OCI-LY3 (cell line): ENCODE measurements at regions not wholly inside any gene's neighbourhood (a gene's known extent, or its start where the extent isn't known, plus 50 kb on each side); places are given as distances from the start of the nearest gene placed in this dataset.

Source experiments
- EZH2phosphoT487 ChIP-seq: fragments of 200-600 bp; shearing (Covaris generic); IDR thresholded peaks from 2 replicates; pipeline ENCODE4 v1.6.1; 2018; ENCODE audit warnings: antibody characterized with exemption, mixed run types, low read depth
- TF ChIP-seq, protein P1 (sequence below): fragments of 200-600, 300-600 bp; sonication (generic); IDR thresholded peaks from 2 replicates; pipeline ENCODE4 v1.5.1; 2014; ENCODE audit warnings: antibody characterized with exemption, low read length, low read depth

DNA sequence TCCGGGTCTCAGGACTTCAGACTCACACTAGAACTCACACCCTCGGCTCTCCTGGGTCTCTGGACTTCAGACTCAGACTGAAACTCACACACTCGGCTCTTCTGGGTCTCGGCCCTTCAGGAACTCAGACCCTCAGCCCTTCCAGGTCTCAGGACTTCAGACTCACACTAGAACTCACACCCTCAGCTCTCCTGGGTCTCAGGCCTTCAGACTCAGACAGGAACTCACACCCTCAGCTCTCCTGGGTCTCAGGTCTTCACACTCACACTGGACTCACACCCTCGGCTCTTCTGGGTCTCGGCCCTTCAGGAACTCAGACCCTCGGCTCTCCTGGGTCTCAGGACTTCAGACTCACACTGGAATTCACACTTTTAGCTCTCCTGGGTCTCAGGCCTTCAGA is 137.3 kb downstream of the CRLF2 start:
- TF ChIP-seq, protein P1, sequence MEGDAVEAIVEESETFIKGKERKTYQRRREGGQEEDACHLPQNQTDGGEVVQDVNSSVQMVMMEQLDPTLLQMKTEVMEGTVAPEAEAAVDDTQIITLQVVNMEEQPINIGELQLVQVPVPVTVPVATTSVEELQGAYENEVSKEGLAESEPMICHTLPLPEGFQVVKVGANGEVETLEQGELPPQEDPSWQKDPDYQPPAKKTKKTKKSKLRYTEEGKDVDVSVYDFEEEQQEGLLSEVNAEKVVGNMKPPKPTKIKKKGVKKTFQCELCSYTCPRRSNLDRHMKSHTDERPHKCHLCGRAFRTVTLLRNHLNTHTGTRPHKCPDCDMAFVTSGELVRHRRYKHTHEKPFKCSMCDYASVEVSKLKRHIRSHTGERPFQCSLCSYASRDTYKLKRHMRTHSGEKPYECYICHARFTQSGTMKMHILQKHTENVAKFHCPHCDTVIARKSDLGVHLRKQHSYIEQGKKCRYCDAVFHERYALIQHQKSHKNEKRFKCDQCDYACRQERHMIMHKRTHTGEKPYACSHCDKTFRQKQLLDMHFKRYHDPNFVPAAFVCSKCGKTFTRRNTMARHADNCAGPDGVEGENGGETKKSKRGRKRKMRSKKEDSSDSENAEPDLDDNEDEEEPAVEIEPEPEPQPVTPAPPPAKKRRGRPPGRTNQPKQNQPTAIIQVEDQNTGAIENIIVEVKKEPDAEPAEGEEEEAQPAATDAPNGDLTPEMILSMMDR, result no peak
- no peak for TF ChIP-seq EZH2phosphoT487
